OCI-LY3 (cell line): ENCODE measurements at regions not wholly inside any gene's neighbourhood (a gene's known extent, or its start where the extent isn't known, plus 50 kb on each side); places are given as distances from the start of the nearest gene placed in this dataset.
"Not testable (repeated sequence)": the region's sequence is repeated elsewhere in the genome, so short reads cannot be mapped to it uniquely, and the experiment has no call there.

Experiments used
- EZH2phosphoT487 ChIP-seq: fragments of 200-600 bp; shearing (Covaris generic); IDR thresholded peaks from 2 replicates; pipeline ENCODE4 v1.6.1; 2018; ENCODE audit warnings: antibody characterized with exemption, mixed run types, low read depth
- TF ChIP-seq, protein P1 (sequence below): fragments of 200-600, 300-600 bp; sonication (generic); IDR thresholded peaks from 2 replicates; pipeline ENCODE4 v1.5.1; 2014; ENCODE audit warnings: antibody characterized with exemption, low read length, low read depth

DNA sequence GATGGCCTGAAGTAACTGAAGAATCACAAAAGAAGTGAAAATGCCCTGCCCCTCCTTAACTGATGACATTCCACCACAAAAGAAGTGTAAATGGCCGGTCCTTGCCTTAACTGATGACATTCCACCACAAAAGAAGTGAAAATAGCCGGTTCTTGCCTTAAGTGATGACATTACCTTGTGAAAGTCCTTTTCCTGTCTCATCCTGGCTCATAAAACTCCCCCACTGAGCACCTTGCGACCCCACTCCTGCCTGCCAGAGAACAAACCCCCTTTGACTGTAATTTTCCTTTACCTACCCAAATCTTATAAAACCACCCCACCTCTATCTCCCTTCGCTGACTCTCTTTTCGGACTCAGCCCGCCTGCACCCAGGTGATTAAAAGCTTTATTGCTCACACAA, 262.0 kb upstream of the MTMR8 start:
- TF ChIP-seq, protein P1, sequence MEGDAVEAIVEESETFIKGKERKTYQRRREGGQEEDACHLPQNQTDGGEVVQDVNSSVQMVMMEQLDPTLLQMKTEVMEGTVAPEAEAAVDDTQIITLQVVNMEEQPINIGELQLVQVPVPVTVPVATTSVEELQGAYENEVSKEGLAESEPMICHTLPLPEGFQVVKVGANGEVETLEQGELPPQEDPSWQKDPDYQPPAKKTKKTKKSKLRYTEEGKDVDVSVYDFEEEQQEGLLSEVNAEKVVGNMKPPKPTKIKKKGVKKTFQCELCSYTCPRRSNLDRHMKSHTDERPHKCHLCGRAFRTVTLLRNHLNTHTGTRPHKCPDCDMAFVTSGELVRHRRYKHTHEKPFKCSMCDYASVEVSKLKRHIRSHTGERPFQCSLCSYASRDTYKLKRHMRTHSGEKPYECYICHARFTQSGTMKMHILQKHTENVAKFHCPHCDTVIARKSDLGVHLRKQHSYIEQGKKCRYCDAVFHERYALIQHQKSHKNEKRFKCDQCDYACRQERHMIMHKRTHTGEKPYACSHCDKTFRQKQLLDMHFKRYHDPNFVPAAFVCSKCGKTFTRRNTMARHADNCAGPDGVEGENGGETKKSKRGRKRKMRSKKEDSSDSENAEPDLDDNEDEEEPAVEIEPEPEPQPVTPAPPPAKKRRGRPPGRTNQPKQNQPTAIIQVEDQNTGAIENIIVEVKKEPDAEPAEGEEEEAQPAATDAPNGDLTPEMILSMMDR = not testable (repeated sequence)
- not testable (repeated sequence) for TF ChIP-seq EZH2phosphoT487
